Mesendoderm (in vitro differentiated cells): ENCODE measurements at regions not wholly inside any gene's neighbourhood (a gene's known extent, or its start where the extent isn't known, plus 50 kb on each side); places are given as distances from the start of the nearest gene placed in this dataset.
A peak's percentile ranks its signal among the peaks of the same experiment; 100 is the strongest.

Source experiments
- DNase-seq: peaks from one replicate; pipeline ENCODE4 v3.0.0; 2013
- H2AK5ac ChIP-seq: 2 replicates; pipeline ENCODE4 v1.6.1; 2013; ENCODE audit warnings: low read length, inconsistent platforms
- H2BK120ac ChIP-seq: 2 replicates; pipeline ENCODE4 v1.6.1; 2013; ENCODE audit warnings: low read depth, mild to moderate bottlenecking, low read length, moderate library complexity, mixed read lengths
- H2BK15ac ChIP-seq: replicated peaks from 2 replicates; pipeline ENCODE4 v1.6.1; 2013; ENCODE audit warnings: low read depth, mild to moderate bottlenecking, moderate library complexity
- H2BK5ac ChIP-seq: 2 replicates; pipeline ENCODE4 v1.6.1; 2013; ENCODE audit warnings: low read length, inconsistent platforms
- H3K18ac ChIP-seq: 2 replicates; pipeline ENCODE4 v1.6.1; 2013; ENCODE audit warnings: mild to moderate bottlenecking, low read length, mixed read lengths
- H3K23ac ChIP-seq: one replicate; pipeline ENCODE4 v1.6.1; 2013; ENCODE audit warnings: low read length
- H3K27ac ChIP-seq: 2 replicates; pipeline ENCODE4 v1.5.1; 2013; ENCODE audit warnings: low read depth, mild to moderate bottlenecking, inconsistent platforms, low read length, moderate library complexity
- H3K27me3 ChIP-seq: 2 replicates; pipeline ENCODE4 v1.6.1; 2013; ENCODE audit warnings: low read length, control low read depth, mild to moderate bottlenecking, inconsistent platforms; ENCODE audit not compliant: insufficient read depth, poor library complexity
- H3K36me3 ChIP-seq: 2 replicates; pipeline ENCODE4 v1.6.1; 2013; ENCODE audit warnings: low read length, inconsistent platforms; ENCODE audit not compliant: control insufficient read depth, insufficient read depth
- H3K4ac ChIP-seq: one replicate; pipeline ENCODE4 v1.6.1; 2013; ENCODE audit warnings: low read depth, mild to moderate bottlenecking, low read length, moderate library complexity
- H3K4me1 ChIP-seq: 2 replicates; pipeline ENCODE4 v1.6.1; 2013; ENCODE audit warnings: low read depth, low read length, inconsistent platforms; ENCODE audit not compliant: control insufficient read depth
- H3K4me2 ChIP-seq: 2 replicates; pipeline ENCODE4 v1.6.1; 2013; ENCODE audit warnings: low read length
- H3K4me3 ChIP-seq: 2 replicates; pipeline ENCODE4 v1.5.1; 2013; ENCODE audit warnings: mild to moderate bottlenecking, low read length
- H3K56ac ChIP-seq: one replicate; pipeline ENCODE4 v1.6.1; 2013; ENCODE audit warnings: low read length
- H3K79me1 ChIP-seq: 2 replicates; pipeline ENCODE4 v1.6.1; 2013; ENCODE audit warnings: low read length, inconsistent platforms
- H3K79me2 ChIP-seq: 2 replicates; pipeline ENCODE4 v1.6.1; 2013; ENCODE audit warnings: mild to moderate bottlenecking, low read length; ENCODE audit not compliant: control insufficient read depth, insufficient read depth
- H3K9ac ChIP-seq: 2 replicates; pipeline ENCODE4 v1.6.1; 2013; ENCODE audit warnings: low read length, inconsistent platforms
- H4K5ac ChIP-seq: one replicate; pipeline ENCODE4 v1.6.1; 2013; ENCODE audit warnings: low read length
- H4K8ac ChIP-seq: one replicate; pipeline ENCODE4 v1.6.1; 2013; ENCODE audit warnings: low read depth, mild to moderate bottlenecking, control low read depth, low read length, moderate library complexity
- WGBS: extraction: QIAGEN DNeasy Blood & Tissue Kit; methylation state at CpG from one replicate; pipeline ENCODE4 v1.1.7; 2013; ENCODE audit warnings: low lambda C conversion rate, missing lambda C conversion rate; ENCODE audit not compliant: insufficient coverage; ENCODE audit errors: extremely low coverage; 5-methylcytosine and 5-hydroxymethylcytosine counted together

GRCh38 chr18:46325895-46326294 lies 221.7 kb downstream of the HAUS1 start:
- Histone ChIP-seq H2BK15ac (no peak overlapping the region), H2AK5ac (no peak overlapping the region), H3K18ac (no peak overlapping the region), H3K27me3 (no peaks in the 10 kb centered on the region), H3K4ac (no peak overlapping the region), H3K79me1 (no peaks in the 10 kb centered on the region), H2BK120ac (no peak overlapping the region), H3K4me3 (no peak overlapping the region), H3K9ac (no peak overlapping the region), H3K36me3 (no peaks in the 10 kb centered on the region), H3K56ac (no peak overlapping the region), H4K5ac (no peak overlapping the region), H3K4me2 (no peak overlapping the region), H3K23ac (no peak overlapping the region), H3K27ac (no peak overlapping the region), H4K8ac (no peak overlapping the region), H2BK5ac (no peak overlapping the region), H3K79me2 (no peaks in the 10 kb centered on the region), H3K4me1 (peaks cover 8% of the 10 kb centered on the region)
- no CpG with 5 or more reads among the region's 12 CpGs for WGBS
- DNase-seq = no peak

GRCh38 chr18:46329736-46330246 lies 225.6 kb downstream of the HAUS1 start:
- no peak overlapping the region for H3K4me3 ChIP-seq
- H3K4me1 ChIP-seq = peaks cover 3% of the 10 kb centered on the region
- no peak overlapping the region for H3K4ac ChIP-seq
- H3K18ac ChIP-seq = no peak overlapping the region
- H3K56ac ChIP-seq = no peak overlapping the region
- H2BK120ac ChIP-seq = no peak overlapping the region
- H4K8ac ChIP-seq = no peak overlapping the region
- no peak overlapping the region for H3K9ac ChIP-seq
- H2AK5ac ChIP-seq = no peak overlapping the region
- WGBS = no CpG with 5 or more reads among the region's 8 CpGs
- H3K27me3 ChIP-seq = no peaks in the 10 kb centered on the region
- no peaks in the 10 kb centered on the region for H3K79me2 ChIP-seq
- H2BK15ac ChIP-seq = no peak overlapping the region
- H3K36me3 ChIP-seq = no peaks in the 10 kb centered on the region
- no peak overlapping the region for H3K23ac ChIP-seq
- no peak overlapping the region for H4K5ac ChIP-seq
- H3K4me2 ChIP-seq = no peak overlapping the region
- no peak for DNase-seq
- H2BK5ac ChIP-seq = no peak overlapping the region
- H3K79me1 ChIP-seq = no peaks in the 10 kb centered on the region
- H3K27ac ChIP-seq = no peak overlapping the region

GRCh38 chr18:46331316-46331715 lies 227.1 kb downstream of the HAUS1 start:
- H3K27me3 ChIP-seq = no peaks in the 10 kb centered on the region

GRCh38 chr18:46332286-46332801 lies 228.2 kb downstream of the HAUS1 start:
- H3K9ac ChIP-seq = no peak overlapping the region
- no peak overlapping the region for H2BK120ac ChIP-seq
- H3K4me1 ChIP-seq = peaks cover 5% of the 10 kb centered on the region
- no peak overlapping the region for H4K5ac ChIP-seq
- no peaks in the 10 kb centered on the region for H3K36me3 ChIP-seq
- H4K8ac ChIP-seq = no peak overlapping the region
- DNase-seq = no peak
- H3K79me1 ChIP-seq = no peaks in the 10 kb centered on the region
- H3K56ac ChIP-seq = no peak overlapping the region
- no peak overlapping the region for H3K23ac ChIP-seq
- H3K79me2 ChIP-seq = no peaks in the 10 kb centered on the region
- H2BK5ac ChIP-seq = no peak overlapping the region
- no peak overlapping the region for H2BK15ac ChIP-seq
- no peak overlapping the region for H3K4me2 ChIP-seq
- H3K4me3 ChIP-seq = no peak overlapping the region
- no CpG with 5 or more reads among the region's 6 CpGs for WGBS
- no peaks in the 10 kb centered on the region for H3K27me3 ChIP-seq
- no peak overlapping the region for H3K4ac ChIP-seq
- no peak overlapping the region for H3K18ac ChIP-seq
- H3K27ac ChIP-seq = no peak overlapping the region
- no peak overlapping the region for H2AK5ac ChIP-seq

More at GRCh38 chr18:46331316-46331715, 227.1 kb downstream of the HAUS1 start:
- Histone ChIP-seq H3K4ac (no peak overlapping the region), H2BK15ac (no peak overlapping the region), H2BK5ac (no peak overlapping the region), H2AK5ac (no peak overlapping the region), H3K18ac (no peak overlapping the region), H3K79me2 (no peaks in the 10 kb centered on the region), H3K4me2 (no peak overlapping the region), H3K4me1 (peaks cover 4% of the 10 kb centered on the region), H3K23ac (no peak overlapping the region), H3K79me1 (no peaks in the 10 kb centered on the region), H3K9ac (no peak overlapping the region), H3K56ac (no peak overlapping the region), H3K36me3 (no peaks in the 10 kb centered on the region), H4K5ac (no peak overlapping the region), H2BK120ac (no peak overlapping the region), H3K27ac (no peak overlapping the region), H3K4me3 (no peak overlapping the region), H4K8ac (no peak overlapping the region)
- DNase-seq = no peak
- no CpG with 5 or more reads among the region's 1 CpG for WGBS

GRCh38 chr18:46332921-46333341 lies 228.7 kb downstream of the HAUS1 start:
- Histone ChIP-seq H2BK5ac (no peak overlapping the region), H2BK120ac (no peak overlapping the region), H4K5ac (no peak overlapping the region), H3K9ac (no peak overlapping the region), H3K79me1 (no peaks in the 10 kb centered on the region), H2AK5ac (no peak overlapping the region), H3K56ac (peak overlapping the region; percentile 83), H3K27ac (no peak overlapping the region), H4K8ac (no peak overlapping the region), H3K4ac (no peak overlapping the region), H3K23ac (peak overlapping the region; percentile 1), H3K27me3 (no peaks in the 10 kb centered on the region), H3K4me3 (no peak overlapping the region), H3K4me2 (peak overlapping the region; percentile 53), H2BK15ac (no peak overlapping the region), H3K79me2 (no peaks in the 10 kb centered on the region), H3K18ac (no peak overlapping the region), H3K36me3 (no peaks in the 10 kb centered on the region), H3K4me1 (peaks cover 5% of the 10 kb centered on the region)
- peak; percentile 45 for DNase-seq
- WGBS = no CpG with 5 or more reads among the region's 9 CpGs
